Activated naive CD4-positive, alpha-beta T cell treated with anti-CD3 and anti-CD28 coated beads for 36 hours (primary cell): ENCODE measurements at regions not wholly inside any gene's neighbourhood (a gene's known extent, or its start where the extent isn't known, plus 50 kb on each side); places are given as distances from the start of the nearest gene placed in this dataset.

Experiments used
- CTCF ChIA-PET: fragments of 350-600 bp; sonication (Branson Sonifier 250); formaldehyde crosslinking; loops from one replicate; lab custom pipeline; 2021; ENCODE audit warnings: antibody characterized with exemption; lab: Charles Lee
- DNase-seq: peaks from one replicate; pipeline ENCODE4 v3.0.0-alpha.2; 2020
- H3K27ac Mint-ChIP-seq: one replicate; pipeline ENCODE4 v1.8.0; 2021; ENCODE audit warnings: mild to moderate bottlenecking, mixed read lengths
- H3K27me3 Mint-ChIP-seq: one replicate; pipeline ENCODE4 v1.8.0; 2021; ENCODE audit warnings: low read depth, mixed read lengths
- H3K36me3 Mint-ChIP-seq: one replicate; pipeline ENCODE4 v1.8.0; 2021; ENCODE audit warnings: low read depth, mixed read lengths
- H3K4me1 Mint-ChIP-seq: one replicate; pipeline ENCODE4 v1.8.0; 2021; ENCODE audit warnings: low read depth, mixed read lengths
- H3K4me3 Mint-ChIP-seq: one replicate; pipeline ENCODE4 v1.8.0; 2021; ENCODE audit warnings: mild to moderate bottlenecking, moderate library complexity, mixed read lengths
- H3K9me3 Mint-ChIP-seq: one replicate; pipeline ENCODE4 v1.8.0; 2021; ENCODE audit warnings: mixed read lengths
- intact Hi-C: fragments of 100-400 bp; cut with micrococcal nuclease; formaldehyde crosslinking; loops from one replicate; pipeline ENCODE4 v1.15.1; 2023

DNA sequence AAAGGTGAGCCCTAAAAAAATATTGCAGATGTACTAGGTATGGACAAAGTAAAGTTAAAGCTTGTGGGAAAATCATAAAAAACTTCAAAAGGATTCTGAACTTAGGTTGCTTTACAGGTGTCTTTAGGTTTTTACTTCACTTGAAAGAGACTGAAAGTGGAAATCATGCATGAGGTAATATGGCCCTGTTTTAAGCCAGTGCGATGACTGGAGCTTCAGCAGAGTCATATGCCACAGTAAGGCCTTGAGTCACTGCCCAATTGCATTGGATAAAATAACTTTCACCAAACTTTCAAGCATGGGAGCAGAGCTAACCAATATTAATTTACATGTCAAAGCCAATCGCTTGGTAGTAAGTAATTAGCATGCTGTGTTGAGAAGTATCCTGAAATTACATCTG lies 63.9 kb upstream of the TMEM260 start:
- Mint-ChIP-seq H3K27me3 (peaks cover 10% of the 10 kb centered on the region), H3K36me3 (no peaks in the 10 kb centered on the region), H3K4me3 (no peak overlapping the region), H3K27ac (no peak overlapping the region), H3K9me3 (no peaks in the 10 kb centered on the region), H3K4me1 (peaks cover 5% of the 10 kb centered on the region)
- intact Hi-C loops, result no loop called here
- CTCF ChIA-PET, result interaction anchor here (2.0 kb wide), 1 partner anchor 25 kb away, joined by 7 read pairs; no protein-coding TSS in a partner anchor
- DNase-seq, result peak; percentile 9

DNA sequence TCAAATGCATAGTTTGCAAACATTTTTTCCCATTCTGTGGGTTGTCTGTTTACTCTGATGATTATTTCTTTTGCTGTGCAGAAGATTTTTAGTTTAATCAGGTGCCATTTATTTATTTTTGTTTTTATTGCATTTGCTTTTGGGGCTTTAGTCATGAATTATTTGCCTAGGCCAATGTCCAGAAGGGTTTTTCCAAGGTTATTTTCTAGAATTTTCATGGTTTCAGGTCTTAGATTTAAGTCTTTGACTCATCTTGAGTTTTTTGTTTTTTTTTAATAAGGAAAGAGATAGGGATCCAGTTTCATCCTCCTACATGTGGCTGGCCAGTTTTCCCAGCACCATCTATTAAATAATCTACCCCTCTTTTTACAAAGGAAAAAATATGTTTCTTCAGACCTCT lies 57.2 kb upstream of the TMEM260 start:
- CTCF ChIA-PET, result interaction anchor here (1.4 kb wide), 1 partner anchor 31 kb away, joined by 4 read pairs; no protein-coding TSS in a partner anchor
- no peaks in the 10 kb centered on the region for H3K9me3 Mint-ChIP-seq

DNA sequence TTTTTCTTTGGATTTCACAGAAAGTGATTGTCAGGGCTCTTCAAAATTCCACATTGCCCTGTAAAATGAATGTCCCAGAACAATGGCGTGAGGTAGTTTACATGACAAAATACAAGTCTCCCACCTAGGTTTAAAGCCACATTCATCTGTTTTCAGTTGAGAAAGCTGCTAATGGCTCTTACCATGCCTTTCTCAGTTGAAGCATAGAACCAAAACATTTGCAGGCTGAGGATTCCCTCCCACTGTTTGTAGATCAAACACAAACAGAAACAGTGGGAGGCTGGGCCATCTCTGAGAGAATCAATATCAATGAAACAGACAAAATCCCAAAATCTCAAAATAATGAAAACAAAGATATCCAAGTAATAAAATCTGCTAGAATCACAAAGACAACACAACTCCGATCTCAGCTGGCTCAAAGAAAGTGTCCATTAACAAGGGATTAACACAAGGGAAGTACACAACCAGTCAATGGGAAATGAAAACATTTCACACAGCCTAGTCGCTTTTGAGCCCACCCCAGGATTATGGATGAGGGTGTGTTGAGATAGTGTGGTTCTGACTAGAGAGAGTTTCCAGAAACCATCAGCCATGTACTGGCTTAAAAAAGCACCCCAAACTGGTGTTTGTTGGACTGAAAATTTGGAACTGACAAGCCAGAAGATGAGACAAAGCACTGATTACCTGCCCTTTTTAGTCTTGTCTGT lies 54.5 kb upstream of the TMEM260 start:
- H3K27ac Mint-ChIP-seq, result no peak overlapping the region

More for the DNA sequence above, 57.2 kb upstream of the TMEM260 start:
- no peak overlapping the region for H3K4me3 Mint-ChIP-seq
- H3K27me3 Mint-ChIP-seq, result peaks cover 27% of the 10 kb centered on the region
- H3K4me1 Mint-ChIP-seq, result no peaks in the 10 kb centered on the region
- H3K36me3 Mint-ChIP-seq, result no peaks in the 10 kb centered on the region
- intact Hi-C loops, result no loop called here
- DNase-seq, result no peak
- H3K27ac Mint-ChIP-seq, result no peak overlapping the region

DNA sequence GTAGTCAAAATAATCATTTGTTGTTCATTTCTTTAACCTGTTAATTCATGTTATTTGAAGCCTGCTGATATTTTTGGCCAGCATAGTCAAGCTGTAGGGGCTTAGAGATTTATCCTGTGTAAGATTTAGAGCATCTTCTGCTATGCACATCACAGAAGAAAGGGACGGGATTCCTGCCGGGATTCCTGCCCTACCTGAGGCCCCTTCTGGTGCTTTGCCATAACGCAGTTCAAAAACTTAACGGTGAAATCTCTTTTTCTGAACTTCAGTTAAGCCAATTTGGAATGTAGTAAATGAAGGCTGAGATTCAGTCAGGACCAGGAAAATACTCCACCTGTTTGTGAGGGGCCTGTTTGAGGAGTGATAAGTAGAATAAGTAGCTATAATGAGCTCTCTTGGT lies 50.7 kb upstream of the TMEM260 start:
- Mint-ChIP-seq H3K4me3 (no peak overlapping the region), H3K4me1 (no peaks in the 10 kb centered on the region), H3K27ac (no peak overlapping the region), H3K27me3 (peaks cover 21% of the 10 kb centered on the region), H3K9me3 (no peaks in the 10 kb centered on the region), H3K36me3 (no peaks in the 10 kb centered on the region)
- CTCF ChIA-PET, result interaction anchor here (1.0 kb wide), 1 partner anchor 38 kb away, joined by 4 read pairs; no protein-coding TSS in a partner anchor
- DNase-seq, result no peak
- intact Hi-C loops, result no loop called here

More for the DNA sequence above, 54.5 kb upstream of the TMEM260 start:
- Mint-ChIP-seq H3K4me3 (no peak overlapping the region), H3K27me3 (peaks cover 20% of the 10 kb centered on the region), H3K4me1 (no peaks in the 10 kb centered on the region), H3K36me3 (no peaks in the 10 kb centered on the region), H3K9me3 (no peaks in the 10 kb centered on the region)
- intact Hi-C loops, result no loop called here
- DNase-seq, result no peak
- CTCF ChIA-PET, result no interaction called here
